GM21825 (cell line): ENCODE measurements at regions not wholly inside any gene's neighbourhood (a gene's known extent, or its start where the extent isn't known, plus 50 kb on each side); places are given as distances from the start of the nearest gene placed in this dataset.
"Not testable (repeated sequence)": the region's sequence is repeated elsewhere in the genome, so short reads cannot be mapped to it uniquely, and the experiment has no call there.

Source experiments
- ATAC-seq: cut with Tn5 transposase; IDR thresholded peaks from one replicate; pipeline ENCODE4 v1.9.1; 2021; ENCODE audit warnings: mild to moderate bottlenecking, moderate library complexity; ENCODE audit not compliant: unreplicated experiment

DNA sequence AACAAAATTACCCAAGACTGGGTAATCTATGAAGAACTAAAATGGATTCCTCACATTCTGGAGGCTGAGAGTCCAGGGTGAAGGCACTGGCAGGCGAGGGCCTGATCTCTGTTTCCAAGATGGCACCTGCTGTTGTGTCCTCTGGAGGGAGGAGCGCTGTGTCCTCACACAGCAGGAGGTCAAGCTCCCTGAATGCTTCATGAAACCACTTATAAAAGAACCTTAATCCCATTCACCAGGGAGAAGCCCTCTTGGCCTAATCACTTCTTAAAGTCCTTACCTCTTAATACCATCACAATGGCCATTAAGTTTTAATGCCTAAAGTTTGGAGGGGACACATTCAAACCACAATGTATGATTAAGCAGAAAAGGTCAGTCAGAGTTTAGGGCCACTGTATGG lies 172.4 kb downstream of the EMP1 start:
- ATAC-seq, result no peak

DNA sequence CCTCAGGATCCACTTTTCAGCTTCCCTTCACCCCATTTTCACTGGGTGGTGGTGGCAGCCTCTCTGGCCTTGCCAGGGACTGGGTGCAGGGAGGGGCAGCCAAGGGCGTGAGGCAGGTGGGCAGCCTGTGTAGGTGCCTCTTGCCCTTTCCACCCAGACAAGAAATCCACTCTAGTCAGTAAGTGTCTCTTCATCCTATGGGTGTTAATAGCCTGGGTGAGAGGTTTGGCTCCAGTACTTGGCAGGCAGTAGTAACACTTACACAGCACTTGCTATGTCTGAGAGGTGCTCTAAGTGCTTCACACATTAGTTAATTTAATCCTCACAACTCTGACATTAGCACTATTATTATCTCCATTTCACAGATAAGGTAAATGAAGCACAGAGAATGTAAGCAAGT lies 171.9 kb downstream of the EMP1 start:
- no peak for ATAC-seq

DNA sequence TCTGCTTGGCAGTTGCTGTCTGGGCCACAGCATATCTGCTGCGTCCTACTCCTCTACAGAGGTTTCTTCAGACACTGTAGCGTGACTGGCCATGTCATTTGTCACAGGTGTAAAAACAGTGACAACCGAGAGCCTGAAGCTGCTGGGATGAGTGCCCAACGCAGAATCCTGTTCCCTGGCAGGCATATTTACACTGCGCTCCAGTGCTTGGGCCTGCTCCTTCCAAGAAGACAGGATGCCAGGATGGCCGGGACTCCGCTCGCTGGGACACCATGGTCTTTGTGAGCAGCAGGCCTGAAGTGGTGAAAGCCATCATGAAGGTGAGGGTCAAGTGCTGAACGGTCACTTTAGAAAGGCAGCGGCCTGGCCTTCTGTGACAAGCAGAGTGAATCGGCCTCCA lies 171.4 kb downstream of the EMP1 start:
- no peak for ATAC-seq

DNA sequence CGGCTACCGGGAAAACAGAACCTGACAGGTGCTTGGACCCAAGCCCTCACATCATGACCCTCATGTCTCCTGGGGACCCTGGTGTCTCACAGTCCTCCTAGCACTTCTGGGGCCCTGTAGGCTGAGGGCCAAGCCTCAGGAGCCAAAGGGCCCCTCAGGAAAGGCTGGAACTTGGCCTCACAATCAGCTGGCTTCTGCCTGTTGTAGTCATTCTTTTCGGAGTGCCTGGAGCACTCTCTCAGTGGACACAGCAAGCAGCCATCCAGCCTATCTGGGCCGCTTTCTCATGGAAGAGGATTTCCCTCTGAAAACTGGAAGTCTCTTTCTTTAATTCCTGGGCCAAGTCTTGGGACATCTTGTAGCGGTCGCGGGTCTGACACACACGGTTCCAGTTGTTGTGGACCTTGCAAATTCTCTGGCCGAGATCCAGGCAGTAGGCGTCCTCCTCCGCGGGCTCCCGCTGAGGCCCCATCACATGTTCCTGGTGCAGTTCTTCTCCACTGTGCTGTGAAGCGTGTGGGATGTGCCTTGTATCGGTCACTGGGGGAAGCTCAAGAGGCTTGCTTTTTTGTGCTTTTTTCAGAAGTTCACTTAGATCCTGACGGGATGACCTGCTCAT lies 169.3 kb downstream of the EMP1 start:
- no peak for ATAC-seq

DNA sequence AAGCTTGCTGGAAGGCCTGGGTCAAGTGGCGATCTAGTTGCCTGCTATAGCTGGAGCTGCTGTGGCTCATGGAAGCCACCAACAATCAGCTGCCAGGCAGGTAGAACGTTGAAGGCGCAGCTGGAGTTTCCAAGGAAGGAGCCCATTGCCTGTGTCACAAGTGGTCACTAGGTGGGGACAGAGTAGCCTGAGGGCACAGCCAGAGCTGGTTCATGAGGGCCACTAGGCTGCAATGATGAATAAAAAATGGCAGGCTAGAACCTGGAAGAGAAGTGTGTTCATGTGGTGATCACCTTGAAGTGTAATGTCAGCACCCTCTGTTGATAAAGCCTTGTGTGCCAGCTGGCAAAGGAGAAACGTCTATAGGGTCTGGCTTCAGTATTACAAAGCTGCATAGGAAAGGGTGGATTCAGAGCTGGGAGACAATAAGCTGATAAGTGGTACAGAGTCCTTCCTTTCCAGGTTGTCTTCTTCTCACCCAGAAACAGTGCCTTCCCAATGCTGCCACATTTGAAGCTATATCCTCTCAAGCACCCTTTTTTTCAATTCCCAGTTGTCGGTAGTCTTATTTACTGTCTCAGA lies 165.8 kb downstream of the EMP1 start:
- peak; percentile 81 for ATAC-seq

DNA sequence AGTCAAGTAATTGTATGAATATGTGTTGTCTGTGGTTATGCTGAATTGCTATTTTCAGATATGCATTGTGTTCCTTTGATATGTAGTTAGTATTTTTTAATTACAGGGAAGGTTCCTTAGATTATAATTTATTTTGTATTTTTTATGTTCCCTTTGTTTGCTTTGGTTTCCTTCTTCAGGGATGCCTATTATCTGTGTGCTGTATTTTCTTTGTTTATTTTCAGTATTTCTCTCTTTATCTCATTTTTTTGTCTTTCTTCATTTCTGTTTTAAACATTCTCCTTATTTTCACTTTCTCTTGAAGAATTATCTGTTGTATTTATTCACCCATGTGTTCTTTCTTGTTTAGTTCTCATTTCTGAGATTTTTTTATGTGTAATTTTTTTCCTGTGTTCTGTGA lies 163.1 kb downstream of the EMP1 start:
- no peak for ATAC-seq

DNA sequence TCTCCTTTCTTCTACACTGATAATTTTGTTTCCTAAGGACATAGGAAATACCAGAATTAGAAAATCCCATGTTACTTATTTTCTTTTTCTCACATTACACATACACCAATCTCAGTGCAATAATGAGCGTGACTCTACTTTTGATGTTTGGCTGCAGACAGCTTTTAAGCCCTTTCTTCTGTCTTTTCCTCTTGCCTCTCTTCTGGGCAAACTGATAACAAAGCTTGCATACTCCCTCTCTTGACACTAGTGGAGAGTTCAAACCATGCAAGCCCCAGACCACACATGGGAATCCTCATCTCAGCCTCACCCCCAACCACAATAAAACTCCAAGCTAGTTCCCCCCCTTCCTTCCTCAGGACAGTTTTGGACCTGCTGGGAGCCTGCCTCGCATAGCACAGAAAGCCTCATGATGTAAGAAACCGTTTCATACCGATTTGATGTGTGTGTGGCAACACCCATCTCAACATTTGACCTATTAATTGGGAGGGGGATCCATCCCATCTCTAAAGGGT lies 161.9 kb downstream of the EMP1 start:
- ATAC-seq, result no peak

DNA sequence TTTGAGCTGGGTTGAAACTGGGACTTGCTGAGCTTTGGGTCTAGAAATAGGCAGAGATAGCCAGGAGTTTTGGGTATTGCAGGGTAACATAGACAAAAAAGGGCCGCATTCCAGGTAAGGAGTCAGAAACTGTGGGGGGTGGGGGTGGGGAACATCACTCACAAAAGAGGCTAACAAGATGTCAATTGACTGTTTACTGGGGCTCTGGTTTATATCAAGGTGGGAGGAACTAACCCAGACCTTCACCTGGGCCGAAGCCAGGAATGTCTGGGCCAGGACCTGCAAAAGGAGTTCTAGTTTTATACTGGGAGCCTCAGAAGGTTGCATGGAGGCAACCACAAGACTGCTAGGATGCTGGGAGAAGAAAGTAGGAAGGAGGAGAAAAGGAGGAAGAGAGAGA lies 154.4 kb downstream of the EMP1 start:
- no peak for ATAC-seq

DNA sequence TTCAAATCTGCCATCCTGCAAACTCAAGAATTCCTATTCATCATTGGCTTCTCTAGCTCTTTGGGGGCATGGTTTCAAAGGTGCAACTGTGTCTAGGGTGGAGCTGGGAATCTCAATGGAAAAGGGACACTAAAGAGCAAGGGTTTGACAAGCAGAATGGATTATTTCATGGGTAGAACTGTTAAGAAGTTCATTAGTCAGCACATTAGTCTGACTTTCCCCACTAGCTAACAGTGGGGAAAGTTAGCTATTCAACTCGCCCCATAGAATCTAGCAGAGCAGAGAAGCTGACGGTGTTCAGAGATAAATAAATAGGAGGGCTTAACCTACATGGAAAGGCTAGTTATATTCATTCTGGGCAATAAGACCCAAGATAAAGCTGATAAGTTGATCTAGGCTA lies 153.9 kb downstream of the EMP1 start:
- ATAC-seq, result no peak

DNA sequence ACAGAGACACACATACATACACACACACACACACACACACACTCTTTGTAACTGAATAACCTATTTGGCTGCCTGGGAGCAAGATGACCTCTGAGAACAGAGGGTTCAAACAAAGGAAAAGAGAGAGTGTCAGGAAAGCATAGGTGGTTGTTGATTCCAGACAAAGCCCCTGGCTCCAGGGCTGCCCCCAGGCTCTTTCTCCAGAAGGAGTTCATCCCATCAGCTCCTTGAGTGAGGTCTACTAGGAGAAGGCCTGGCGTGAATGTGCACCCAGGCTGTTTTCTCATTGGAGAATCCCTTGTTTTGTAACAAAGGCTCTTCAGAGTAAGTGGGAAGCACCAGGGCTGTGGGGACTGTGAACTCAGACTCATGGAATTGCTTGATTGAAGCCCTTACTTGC lies 151.9 kb downstream of the EMP1 start:
- no peak for ATAC-seq

DNA sequence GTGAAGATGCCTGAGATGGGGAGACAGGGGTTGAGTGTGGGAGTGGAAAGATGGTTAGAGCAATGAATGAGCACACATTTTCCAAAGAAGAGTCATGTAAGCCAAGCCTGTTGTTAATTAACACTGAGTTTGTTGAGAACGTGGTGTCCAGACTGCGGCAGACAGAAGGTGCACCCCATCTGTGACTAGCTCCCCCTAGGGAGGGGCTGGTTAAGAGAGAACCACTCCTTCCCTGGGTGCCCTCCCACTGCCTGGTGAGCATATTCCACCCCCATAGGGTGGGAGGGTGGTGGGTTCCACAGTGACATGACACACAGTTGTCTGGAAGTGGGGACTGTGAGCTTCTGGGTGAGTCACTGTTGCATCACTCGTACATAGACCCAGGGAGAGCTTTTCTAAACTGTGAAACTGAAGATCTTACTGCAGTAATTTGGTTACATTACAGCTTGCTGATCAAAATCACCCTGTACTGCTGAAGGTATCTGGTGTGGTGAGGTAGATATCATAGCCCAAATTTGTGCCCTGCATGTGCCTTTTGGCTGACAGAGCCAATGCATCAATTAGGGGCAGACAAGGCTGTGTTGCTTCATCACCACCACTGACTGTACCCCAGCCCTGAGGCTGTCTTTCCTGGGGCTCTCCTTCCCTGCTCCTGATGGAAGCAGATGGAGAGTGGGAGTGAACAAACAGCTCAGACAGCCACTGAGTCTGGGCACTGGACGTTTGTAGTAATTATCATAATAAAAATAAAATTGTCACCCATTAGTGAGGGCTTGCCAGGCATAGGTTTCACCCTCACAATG lies 150.9 kb downstream of the EMP1 start:
- no peak for ATAC-seq

DNA sequence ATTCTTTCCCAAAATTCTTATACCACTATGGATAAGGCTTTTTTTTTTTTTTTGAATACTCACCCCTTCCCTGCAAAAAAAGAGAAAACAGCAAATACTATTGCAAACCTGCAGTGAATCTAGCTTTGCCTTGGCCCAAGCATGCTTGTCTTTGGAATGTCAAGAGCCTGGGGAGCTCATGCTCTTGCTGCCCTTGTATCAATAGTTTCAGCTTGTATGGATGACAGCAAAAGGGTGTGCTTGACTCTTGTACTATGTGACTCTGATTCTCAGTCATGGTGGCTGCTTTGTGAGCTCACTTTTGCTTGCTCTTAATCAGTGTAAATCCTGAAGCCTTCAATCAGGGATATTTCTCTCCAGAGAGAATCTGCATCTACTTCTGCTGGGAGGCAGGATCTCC lies 149.2 kb downstream of the EMP1 start:
- ATAC-seq, result no peak

DNA sequence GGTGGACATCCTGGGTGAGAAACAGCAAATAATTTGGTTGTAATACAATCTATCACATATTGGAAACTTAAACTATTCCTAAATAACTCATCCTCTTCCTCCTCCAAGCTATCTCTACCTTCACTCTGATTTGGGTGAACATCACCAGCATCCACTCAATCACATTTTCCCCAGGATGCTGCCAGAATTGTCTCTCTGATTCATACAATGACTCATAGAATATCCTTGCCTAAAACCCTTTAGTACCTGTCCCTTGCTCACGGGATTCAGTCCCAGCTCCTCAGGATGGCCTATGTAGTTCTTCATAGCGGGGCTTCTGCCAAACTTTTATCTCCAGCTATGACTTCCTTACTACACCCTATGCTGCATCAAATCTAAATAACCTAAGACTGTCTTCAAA lies 146.8 kb downstream of the EMP1 start:
- no peak for ATAC-seq

DNA sequence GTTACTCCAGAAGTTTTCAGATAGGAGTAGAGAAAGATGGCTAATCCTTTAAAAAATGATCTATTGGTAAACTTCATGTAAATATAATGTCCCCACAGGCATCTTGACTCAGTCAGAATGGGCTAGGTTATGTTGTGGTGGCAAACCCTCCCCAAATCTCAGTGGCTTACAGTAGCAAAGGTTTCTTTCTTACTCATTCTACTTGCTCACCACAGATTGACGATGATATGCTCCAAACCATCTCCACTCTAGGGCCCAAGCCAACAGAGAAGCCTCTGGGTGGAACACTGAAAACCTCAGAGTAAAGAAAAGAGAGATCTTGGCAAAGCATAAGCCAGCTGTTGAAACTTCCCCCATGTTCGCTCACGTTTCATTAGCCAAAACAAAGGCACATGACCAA lies 146.4 kb downstream of the EMP1 start:
- ATAC-seq, result no peak

DNA sequence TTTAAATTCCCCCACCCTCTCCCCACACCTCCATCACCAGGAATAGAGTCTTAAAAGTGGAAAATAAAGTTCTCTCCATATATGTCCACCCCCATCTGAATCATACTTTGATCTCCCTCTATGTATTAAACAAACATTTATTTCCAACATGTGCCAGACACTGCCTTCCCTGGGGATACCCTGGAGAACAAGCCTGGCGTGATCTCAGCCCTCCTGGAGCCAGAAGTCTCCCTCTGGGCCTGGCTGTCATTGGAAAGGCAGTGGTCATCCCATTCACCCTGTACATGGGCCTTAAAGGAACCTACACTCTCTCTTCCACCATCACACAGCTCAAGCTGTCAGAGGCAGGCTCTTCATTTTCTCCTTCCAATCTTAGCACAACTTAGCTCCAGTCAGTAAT lies 143.6 kb downstream of the EMP1 start:
- no peak for ATAC-seq

DNA sequence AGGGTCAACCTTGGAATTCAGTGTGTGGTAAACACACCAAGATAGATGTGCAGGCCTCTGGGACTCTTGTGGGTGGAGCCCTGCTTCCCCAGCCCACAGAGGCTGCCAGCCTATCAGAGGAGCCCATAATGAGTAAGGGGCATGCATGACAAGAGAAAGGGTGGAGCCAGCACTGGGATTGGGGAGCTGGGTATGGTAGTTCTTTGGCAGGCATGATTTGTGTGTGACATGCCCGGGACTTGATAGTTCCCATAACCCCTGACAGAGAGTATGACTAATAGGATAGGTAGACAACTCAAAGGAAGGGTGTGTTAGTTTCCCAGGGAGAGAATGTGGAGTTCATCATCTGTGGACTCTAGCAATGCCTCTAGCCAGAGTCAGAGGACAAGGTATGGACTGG lies 143.0 kb downstream of the EMP1 start:
- ATAC-seq, result no peak

DNA sequence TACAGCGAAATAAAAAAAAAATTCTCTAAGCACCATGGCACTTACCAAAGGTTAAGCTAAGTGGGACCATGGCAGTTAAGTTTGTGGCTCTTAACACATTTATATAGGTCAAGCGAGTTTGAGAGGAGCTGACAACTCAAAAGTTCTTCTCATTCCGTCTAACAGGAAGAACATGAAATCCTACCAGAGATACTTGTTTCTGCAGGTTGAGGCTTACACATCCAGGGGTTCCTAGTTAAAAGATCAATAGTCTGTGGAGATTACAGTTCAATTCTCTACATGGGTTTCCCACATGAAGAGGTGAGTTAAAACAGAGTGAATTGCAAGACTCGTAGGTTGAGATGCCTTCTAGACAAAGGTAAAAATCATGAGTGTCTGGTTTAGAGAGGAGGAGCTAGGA lies 142.6 kb downstream of the EMP1 start:
- no peak for ATAC-seq

DNA sequence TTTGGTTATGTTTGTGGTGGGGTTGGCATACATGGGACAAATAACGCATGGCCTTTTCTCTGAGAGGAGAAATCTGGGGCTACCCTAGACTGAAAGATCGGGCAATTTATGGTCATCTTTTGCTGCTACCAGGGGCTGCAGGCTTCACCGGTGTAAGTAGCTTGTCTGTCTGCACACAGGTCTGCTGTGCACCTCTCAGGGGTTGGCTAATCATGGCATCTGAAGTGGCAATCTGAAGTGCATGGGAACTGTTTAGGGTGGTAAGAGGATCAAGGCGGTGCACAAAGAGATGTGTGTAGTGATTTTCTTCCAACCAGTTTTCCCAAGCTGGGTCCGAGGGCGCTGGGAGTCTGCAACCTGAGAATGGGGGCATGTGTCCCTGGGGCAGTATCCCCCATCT lies 141.3 kb downstream of the EMP1 start:
- no peak for ATAC-seq

DNA sequence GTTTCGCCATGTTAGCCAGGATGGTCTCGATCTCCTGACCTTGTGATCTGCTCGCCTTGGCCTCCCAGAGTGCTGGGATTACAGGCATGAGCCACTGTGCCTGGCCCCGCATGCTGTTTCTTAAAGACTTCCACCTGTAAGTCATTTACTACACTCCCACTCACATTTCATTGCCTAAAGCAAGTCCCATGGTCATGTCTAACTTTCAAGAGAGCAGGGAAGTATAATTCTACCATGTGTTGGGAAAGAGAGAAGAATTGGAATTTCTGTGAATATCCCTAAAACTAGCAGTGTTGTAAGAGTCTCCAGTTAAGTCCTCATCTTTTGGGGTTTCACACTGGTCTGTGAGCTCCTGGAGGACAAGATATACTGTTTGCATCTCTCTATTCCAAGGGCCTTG lies 139.7 kb downstream of the EMP1 start:
- ATAC-seq, result no peak

DNA sequence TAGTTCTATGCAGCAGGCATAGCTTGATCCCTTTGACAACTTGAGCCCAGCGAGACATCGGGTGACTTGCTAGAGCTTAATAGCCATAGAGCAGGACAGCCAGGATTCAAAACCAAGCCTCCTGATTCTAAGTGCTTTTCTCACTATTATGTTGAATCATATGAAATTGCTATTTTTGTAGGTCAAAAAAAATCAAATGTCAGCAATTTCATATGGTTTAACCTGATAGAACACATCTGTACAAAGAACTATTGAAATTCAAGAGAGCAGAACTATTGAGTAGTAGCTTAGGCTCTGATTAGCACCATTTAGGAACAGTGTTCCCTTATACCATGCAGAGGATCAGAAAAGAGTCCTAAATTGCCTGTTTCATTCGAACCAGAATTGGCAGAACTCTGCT lies 132.0 kb downstream of the EMP1 start:
- ATAC-seq, result no peak

DNA sequence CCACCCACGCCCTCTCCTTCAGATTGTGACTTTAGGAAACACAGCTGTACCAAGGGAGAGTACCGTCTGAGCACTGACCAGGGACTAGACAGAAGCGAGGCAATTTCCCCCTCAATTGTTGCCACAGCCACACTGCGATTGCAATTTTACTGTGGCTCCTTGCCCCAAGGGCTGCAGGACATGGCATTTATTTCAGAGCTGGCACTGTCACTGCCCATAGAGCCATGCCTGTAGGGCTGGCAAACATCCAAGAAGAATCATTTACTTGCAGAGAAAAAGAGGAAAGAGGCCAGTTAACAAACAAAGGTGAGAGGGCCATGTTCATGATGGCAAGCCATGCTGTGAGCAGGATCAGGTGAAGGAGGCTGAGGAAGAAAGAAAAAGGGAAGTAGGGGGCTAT lies 129.6 kb downstream of the EMP1 start:
- ATAC-seq, result no peak

DNA sequence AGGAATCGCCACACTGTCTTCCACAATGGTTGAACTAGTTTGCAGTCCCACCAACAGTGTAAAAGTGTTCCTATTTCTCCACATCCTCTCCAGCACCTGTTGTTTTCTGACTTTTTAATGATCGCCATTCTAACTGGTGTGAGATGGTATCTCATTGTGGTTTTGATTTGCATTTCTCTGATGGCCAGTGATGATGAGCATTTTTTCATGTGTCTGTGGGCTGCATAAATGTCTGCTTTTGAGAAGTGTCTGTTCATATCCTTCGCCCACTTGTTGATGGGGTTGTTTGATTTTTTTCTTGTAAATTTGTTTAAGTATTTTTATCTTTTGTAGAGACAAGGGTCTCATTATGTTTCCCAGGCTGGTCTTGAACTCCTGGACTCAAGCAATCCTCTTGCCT lies 128.5 kb downstream of the EMP1 start:
- ATAC-seq, result not testable (repeated sequence)
